Right cardiac atrium (tissue), 5 donors: ENCODE measurements at regions not wholly inside any gene's neighbourhood (a gene's known extent, or its start where the extent isn't known, plus 50 kb on each side); places are given as distances from the start of the nearest gene placed in this dataset.

ENCODE experiments used
- ATAC-seq, 2 donors: fragments of 200-7000 bp; cut with Tn5 transposase; one replicate each; pipeline versions ENCODE4 v1.8.0 to v1.9.1; 2020; ENCODE audit warnings: moderate library complexity in 2 of 2, mild to moderate bottlenecking in 1 of 2
- DNase-seq, 3 donors: peaks; one replicate each; pipeline ENCODE4 v3.0.0-alpha.2; 2020
- H3K27ac ChIP-seq: one replicate; pipeline ENCODE4 v1.5.1; 2013; ENCODE audit warnings: mild to moderate bottlenecking, low read length, control low read depth, moderate library complexity
- H3K27me3 ChIP-seq: one replicate; pipeline ENCODE4 v1.6.1; 2013; ENCODE audit not compliant: control insufficient read depth, insufficient read depth
- H3K4me1 ChIP-seq: one replicate; pipeline ENCODE4 v1.6.1; 2013; ENCODE audit warnings: low read length; ENCODE audit not compliant: control insufficient read depth, insufficient read depth
- H3K4me3 ChIP-seq: one replicate; pipeline ENCODE4 v1.5.1; 2013; ENCODE audit warnings: low read length, control low read depth
- H3K9me3 ChIP-seq: one replicate; pipeline ENCODE4 v1.6.1; 2013; ENCODE audit warnings: low read length; ENCODE audit not compliant: control insufficient read depth
- WGBS: extraction: QIAGEN DNeasy Blood & Tissue Kit; methylation state at CpG from one replicate; pipeline ENCODE4 v1.1.7; 2013; 5-methylcytosine and 5-hydroxymethylcytosine counted together
- intact Hi-C, 4 donors: fragments of 100-400 bp; cut with DNase I; formaldehyde crosslinking; loops; one replicate each; pipeline versions ENCODE4 v1.11.0 to v1.14.0; 2022 to 2023
- donor health status: healthy with polysubstance abuse.
- donor health status: DM: no; HTN: yes; CAD: no.
- donor health status: DM: no; HTN: no; CAD: no.
- donor health status: DM: no; HTN: yes; CAD: no; lungs with severe emphysema.
- donor health status: DM: yes; HTN: yes; CAD: no.

GRCh38 chr18:22552899-22553460 lies 135.3 kb upstream of the CTAGE1 start:
- 57% methylated on average over 3 of the region's 3 CpGs for WGBS
- no peak overlapping the region for H3K4me3 ChIP-seq
- H3K27me3 ChIP-seq, result no peaks in the 10 kb centered on the region
- intact Hi-C loops, result loop anchor here in 1 of 4 donors (10.0 kb wide), 2 partner anchors 88 to 198 kb away; no protein-coding TSS in a partner anchor
- no peak overlapping the region for H3K27ac ChIP-seq
- H3K9me3 ChIP-seq, result no peaks in the 10 kb centered on the region
- DNase-seq (no peak), ATAC-seq (peak in 1 of 2 donors; percentile 34)
- H3K4me1 ChIP-seq, result peaks cover 13% of the 10 kb centered on the region

- H3K27me3 ChIP-seq, result no peaks in the 10 kb centered on the region
- WGBS, result 47% methylated on average over 8 of the region's 8 CpGs
- H3K9me3 ChIP-seq, result no peaks in the 10 kb centered on the region
- DNase-seq (peak; percentile 77 to 91 (median 91)), ATAC-seq (peak; percentile 34 to 53)
- intact Hi-C loops, result loop anchor here in 3 of 4 donors (5.0 to 10.0 kb wide), 4 partner anchors 89 to 209 kb away; no protein-coding TSS in a partner anchor
- no peak overlapping the region for H3K4me3 ChIP-seq
- H3K4me1 ChIP-seq, result peaks cover 8% of the 10 kb centered on the region
- peak overlapping the region; percentile 62 for H3K27ac ChIP-seq
Measured at GRCh38 chr18:22556222-22557167, 138.8 kb upstream of the CTAGE1 start.

GRCh38 chr18:22557168-22557941 lies 139.6 kb upstream of the CTAGE1 start:
- H3K4me1 ChIP-seq, result peaks cover 7% of the 10 kb centered on the region
- intact Hi-C loops, result loop anchor here in 3 of 4 donors (5.0 to 10.0 kb wide), 4 partner anchors 90 to 210 kb away; no protein-coding TSS in a partner anchor
- no peak for ATAC-seq
- no peaks in the 10 kb centered on the region for H3K9me3 ChIP-seq
- H3K27me3 ChIP-seq, result no peaks in the 10 kb centered on the region
- peak overlapping the region; percentile 76 for H3K27ac ChIP-seq
- DNase-seq, result no peak
- 49% methylated on average over 12 of the region's 12 CpGs for WGBS
- H3K4me3 ChIP-seq, result no peak overlapping the region

- DNase-seq (peak; percentile 83 to 93 (median 93)), ATAC-seq (peak; percentile 80 to 83)
- Histone ChIP-seq H3K27ac (peak overlapping the region; percentile 94), H3K9me3 (no peaks in the 10 kb centered on the region), H3K27me3 (no peaks in the 10 kb centered on the region), H3K4me3 (peak overlapping the region; percentile 68), H3K4me1 (peaks cover 6% of the 10 kb centered on the region)
- intact Hi-C loops, result loop anchor here (2.0 to 10.0 kb wide), 5 partner anchors 92 to 212 kb away; no protein-coding TSS in a partner anchor
- WGBS, result 2% methylated on average over 28 of the region's 28 CpGs
Measured at GRCh38 chr18:22558945-22559385, 141.2 kb upstream of the CTAGE1 start.

- peak; percentile 85 to 93 (median 93) for DNase-seq
- Histone ChIP-seq H3K27ac (peak overlapping the region; percentile 94), H3K9me3 (no peaks in the 10 kb centered on the region), H3K4me3 (peak overlapping the region; percentile 68), H3K27me3 (no peaks in the 10 kb centered on the region), H3K4me1 (peaks cover 6% of the 10 kb centered on the region)
- intact Hi-C loops, result loop anchor here (2.0 to 10.0 kb wide), 13 partner anchors 87 to 645 kb away; partner anchors contain the start of gene GATA6 (in 2 of the 4)
- ATAC-seq, result peak; percentile 83 to 86
- WGBS, result under 1% methylated on average over 63 of the region's 63 CpGs
Measured at GRCh38 chr18:22559414-22560274, 141.9 kb upstream of the CTAGE1 start.

GRCh38 chr18:22560275-22560610 lies 142.5 kb upstream of the CTAGE1 start:
- H3K9me3 ChIP-seq, result no peaks in the 10 kb centered on the region

GRCh38 chr18:22560797-22561196 lies 143.1 kb upstream of the CTAGE1 start:
- Histone ChIP-seq H3K27ac (peak overlapping the region; percentile 85), H3K4me3 (peak overlapping the region; percentile 68), H3K27me3 (no peaks in the 10 kb centered on the region), H3K4me1 (peaks cover 6% of the 10 kb centered on the region), H3K9me3 (no peaks in the 10 kb centered on the region)
- intact Hi-C loops, result loop anchor here (2.0 to 10.0 kb wide), 8 partner anchors 88 to 646 kb away; partner anchors contain the start of gene GATA6 (in 2 of the 4)
- WGBS, result 53% methylated on average over 1 of the region's 1 CpG
- no peak for ATAC-seq
- no peak for DNase-seq

More at GRCh38 chr18:22560275-22560610, 142.5 kb upstream of the CTAGE1 start:
- peaks cover 6% of the 10 kb centered on the region for H3K4me1 ChIP-seq
- H3K27ac ChIP-seq, result peak overlapping the region; percentile 94
- no peaks in the 10 kb centered on the region for H3K27me3 ChIP-seq
- ATAC-seq, result no peak
- no peak for DNase-seq
- intact Hi-C loops, result loop anchor here (2.0 to 10.0 kb wide), 8 partner anchors 88 to 645 kb away; partner anchors contain the start of gene GATA6 (in 2 of the 4)
- 14% methylated on average over 8 of the region's 8 CpGs for WGBS
- H3K4me3 ChIP-seq, result peak overlapping the region; percentile 68

GRCh38 chr18:22563164-22563583 lies 145.5 kb upstream of the CTAGE1 start:
- DNase-seq (no peak), ATAC-seq (peak; percentile 73 to 77)
- Histone ChIP-seq H3K27ac (no peak overlapping the region), H3K27me3 (no peaks in the 10 kb centered on the region), H3K9me3 (no peaks in the 10 kb centered on the region), H3K4me1 (no peaks in the 10 kb centered on the region), H3K4me3 (peak overlapping the region; percentile 68)
- intact Hi-C loops, result loop anchor here (5.0 to 10.0 kb wide), 7 partner anchors 91 to 648 kb away; partner anchors contain the start of gene GATA6 (in 1 of the 4)
- 3% methylated on average over 6 of the region's 6 CpGs for WGBS

- Histone ChIP-seq H3K4me1 (no peaks in the 10 kb centered on the region), H3K27ac (no peak overlapping the region), H3K27me3 (no peaks in the 10 kb centered on the region), H3K9me3 (no peaks in the 10 kb centered on the region), H3K4me3 (no peak overlapping the region)
- WGBS, result 68% methylated on average over 2 of the region's 2 CpGs
- ATAC-seq (no peak), DNase-seq (no peak)
- intact Hi-C loops, result loop anchor here (5.0 to 10.0 kb wide), 7 partner anchors 92 to 649 kb away; partner anchors contain the start of gene GATA6 (in 1 of the 4)
Measured at GRCh38 chr18:22564036-22564435, 146.3 kb upstream of the CTAGE1 start.
